IPS-15b (cell line): ENCODE measurements at regions not wholly inside any gene's neighbourhood (a gene's known extent, or its start where the extent isn't known, plus 50 kb on each side); places are given as distances from the start of the nearest gene placed in this dataset.

Source experiments
- H3K27me3 ChIP-seq: one replicate; pipeline ENCODE4 v1.6.1; 2013; ENCODE audit warnings: low read length; ENCODE audit not compliant: control insufficient read depth, insufficient read depth
- H3K36me3 ChIP-seq: one replicate; pipeline ENCODE4 v1.6.1; 2013; ENCODE audit warnings: low read length; ENCODE audit not compliant: control insufficient read depth, insufficient read depth
- H3K4me1 ChIP-seq: one replicate; pipeline ENCODE4 v1.6.1; 2013; ENCODE audit warnings: mild to moderate bottlenecking, low read length; ENCODE audit not compliant: control insufficient read depth, insufficient read depth
- H3K4me3 ChIP-seq: one replicate; pipeline ENCODE4 v1.5.1; 2013; ENCODE audit warnings: low read depth, low read length
- H3K9ac ChIP-seq: one replicate; pipeline ENCODE4 v1.6.1; 2013; ENCODE audit warnings: low read depth, mild to moderate bottlenecking, low read length
- H3K9me3 ChIP-seq: one replicate; pipeline ENCODE4 v1.6.1; 2013; ENCODE audit warnings: mild to moderate bottlenecking, low read length; ENCODE audit not compliant: control insufficient read depth, insufficient read depth

GRCh38 chr3:28575746-28576613, 227.4 kb upstream of the AZI2 start:
- Histone ChIP-seq H3K4me3 (peak overlapping the region; percentile 83), H3K27me3 (peaks cover 33% of the 10 kb centered on the region), H3K36me3 (no peaks in the 10 kb centered on the region), H3K4me1 (peaks cover 7% of the 10 kb centered on the region), H3K9me3 (no peaks in the 10 kb centered on the region), H3K9ac (peak overlapping the region; percentile 14)

GRCh38 chr3:28576614-28577200, 228.1 kb upstream of the AZI2 start:
- Histone ChIP-seq H3K27me3 (peaks cover 33% of the 10 kb centered on the region), H3K4me3 (peak overlapping the region; percentile 83), H3K9ac (no peak overlapping the region)

GRCh38 chr3:28577941-28578500, 229.4 kb upstream of the AZI2 start:
- peaks cover 33% of the 10 kb centered on the region for H3K27me3 ChIP-seq
- no peak overlapping the region for H3K4me3 ChIP-seq
- H3K9ac ChIP-seq, result no peak overlapping the region
- peaks cover 7% of the 10 kb centered on the region for H3K4me1 ChIP-seq
- H3K36me3 ChIP-seq, result no peaks in the 10 kb centered on the region
- H3K9me3 ChIP-seq, result no peaks in the 10 kb centered on the region

More at GRCh38 chr3:28576614-28577200, 228.1 kb upstream of the AZI2 start:
- H3K4me1 ChIP-seq, result peaks cover 7% of the 10 kb centered on the region
- H3K9me3 ChIP-seq, result no peaks in the 10 kb centered on the region
- no peaks in the 10 kb centered on the region for H3K36me3 ChIP-seq

GRCh38 chr3:28586325-28586724, 237.7 kb upstream of the AZI2 start:
- Histone ChIP-seq H3K27me3 (no peaks in the 10 kb centered on the region), H3K4me1 (peaks cover 8% of the 10 kb centered on the region), H3K4me3 (no peak overlapping the region), H3K9ac (no peak overlapping the region), H3K36me3 (no peaks in the 10 kb centered on the region), H3K9me3 (no peaks in the 10 kb centered on the region)

- no peaks in the 10 kb centered on the region for H3K9me3 ChIP-seq
- H3K27me3 ChIP-seq, result no peaks in the 10 kb centered on the region
- no peak overlapping the region for H3K4me3 ChIP-seq
- H3K4me1 ChIP-seq, result peaks cover 8% of the 10 kb centered on the region
- H3K36me3 ChIP-seq, result no peaks in the 10 kb centered on the region
- H3K9ac ChIP-seq, result no peak overlapping the region
Observed at GRCh38 chr3:28587723-28588122, 239.1 kb upstream of the AZI2 start.

GRCh38 chr3:28590216-28590615, 241.6 kb upstream of the AZI2 start:
- no peaks in the 10 kb centered on the region for H3K27me3 ChIP-seq
- peaks cover 8% of the 10 kb centered on the region for H3K4me1 ChIP-seq
- no peaks in the 10 kb centered on the region for H3K36me3 ChIP-seq
- H3K4me3 ChIP-seq, result no peak overlapping the region
- no peaks in the 10 kb centered on the region for H3K9me3 ChIP-seq
- H3K9ac ChIP-seq, result no peak overlapping the region

GRCh38 chr3:28590860-28591259, 242.2 kb upstream of the AZI2 start:
- Histone ChIP-seq H3K4me1 (peaks cover 8% of the 10 kb centered on the region), H3K9me3 (no peaks in the 10 kb centered on the region), H3K27me3 (no peaks in the 10 kb centered on the region), H3K4me3 (no peak overlapping the region), H3K9ac (no peak overlapping the region), H3K36me3 (no peaks in the 10 kb centered on the region)

GRCh38 chr3:28595372-28595771, 246.7 kb upstream of the AZI2 start:
- Histone ChIP-seq H3K9ac (no peak overlapping the region), H3K27me3 (no peaks in the 10 kb centered on the region), H3K36me3 (no peaks in the 10 kb centered on the region), H3K9me3 (no peaks in the 10 kb centered on the region), H3K4me1 (peaks cover 4% of the 10 kb centered on the region), H3K4me3 (no peak overlapping the region)

- Histone ChIP-seq H3K36me3 (no peaks in the 10 kb centered on the region), H3K4me3 (no peak overlapping the region), H3K9me3 (no peaks in the 10 kb centered on the region), H3K4me1 (no peaks in the 10 kb centered on the region), H3K9ac (no peak overlapping the region), H3K27me3 (no peaks in the 10 kb centered on the region)
Observed at GRCh38 chr3:28597452-28597851, 248.8 kb upstream of the AZI2 start.

- H3K4me3 ChIP-seq, result no peak overlapping the region
- no peaks in the 10 kb centered on the region for H3K27me3 ChIP-seq
- no peaks in the 10 kb centered on the region for H3K36me3 ChIP-seq
- H3K9me3 ChIP-seq, result no peaks in the 10 kb centered on the region
- H3K4me1 ChIP-seq, result no peaks in the 10 kb centered on the region
- no peak overlapping the region for H3K9ac ChIP-seq
Observed at GRCh38 chr3:28598165-28598564, 249.5 kb upstream of the AZI2 start.

- no peaks in the 10 kb centered on the region for H3K36me3 ChIP-seq
- H3K4me1 ChIP-seq, result no peaks in the 10 kb centered on the region
- no peaks in the 10 kb centered on the region for H3K9me3 ChIP-seq
- H3K27me3 ChIP-seq, result no peaks in the 10 kb centered on the region
- H3K4me3 ChIP-seq, result no peak overlapping the region
- H3K9ac ChIP-seq, result no peak overlapping the region
Observed at GRCh38 chr3:28601291-28601690, 252.7 kb upstream of the AZI2 start.

GRCh38 chr3:28606283-28606682, 257.7 kb upstream of the AZI2 start:
- Histone ChIP-seq H3K27me3 (no peaks in the 10 kb centered on the region), H3K4me1 (peaks cover 3% of the 10 kb centered on the region), H3K9me3 (no peaks in the 10 kb centered on the region), H3K36me3 (no peaks in the 10 kb centered on the region), H3K4me3 (no peak overlapping the region), H3K9ac (no peak overlapping the region)
